GM19438 (cell line): ENCODE measurements at regions not wholly inside any gene's neighbourhood (a gene's known extent, or its start where the extent isn't known, plus 50 kb on each side); places are given as distances from the start of the nearest gene placed in this dataset.
A peak's percentile ranks its signal among the peaks of the same experiment; 100 is the strongest.
"Not testable (repeated sequence)": the region's sequence is repeated elsewhere in the genome, so short reads cannot be mapped to it uniquely, and the experiment has no call there.

Experiments
- ATAC-seq: cut with Tn5 transposase; IDR thresholded peaks from one replicate; pipeline ENCODE4 v1.9.1; 2021; ENCODE audit warnings: low read depth; ENCODE audit not compliant: unreplicated experiment

DNA sequence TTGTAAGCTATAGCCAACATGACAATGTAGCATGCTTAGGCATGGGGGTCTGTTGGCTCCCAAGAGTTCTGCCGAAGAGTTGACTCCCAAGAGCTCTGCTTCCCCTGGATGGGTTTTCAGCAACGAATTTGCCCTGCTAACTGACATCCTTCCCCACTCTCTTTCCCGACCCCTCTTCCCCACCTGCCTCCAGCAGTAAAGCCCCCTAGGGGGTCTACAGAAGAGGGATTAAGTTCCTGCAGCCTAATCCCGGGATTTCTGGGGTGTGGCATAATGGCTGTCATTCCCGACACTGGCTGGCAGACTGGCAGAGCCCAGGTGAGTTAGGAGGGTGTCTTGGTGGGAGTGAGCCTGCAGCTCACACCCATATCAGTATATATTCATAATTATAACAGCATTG, 121.0 kb upstream of the ZNF184 start:
- no peak for ATAC-seq

DNA sequence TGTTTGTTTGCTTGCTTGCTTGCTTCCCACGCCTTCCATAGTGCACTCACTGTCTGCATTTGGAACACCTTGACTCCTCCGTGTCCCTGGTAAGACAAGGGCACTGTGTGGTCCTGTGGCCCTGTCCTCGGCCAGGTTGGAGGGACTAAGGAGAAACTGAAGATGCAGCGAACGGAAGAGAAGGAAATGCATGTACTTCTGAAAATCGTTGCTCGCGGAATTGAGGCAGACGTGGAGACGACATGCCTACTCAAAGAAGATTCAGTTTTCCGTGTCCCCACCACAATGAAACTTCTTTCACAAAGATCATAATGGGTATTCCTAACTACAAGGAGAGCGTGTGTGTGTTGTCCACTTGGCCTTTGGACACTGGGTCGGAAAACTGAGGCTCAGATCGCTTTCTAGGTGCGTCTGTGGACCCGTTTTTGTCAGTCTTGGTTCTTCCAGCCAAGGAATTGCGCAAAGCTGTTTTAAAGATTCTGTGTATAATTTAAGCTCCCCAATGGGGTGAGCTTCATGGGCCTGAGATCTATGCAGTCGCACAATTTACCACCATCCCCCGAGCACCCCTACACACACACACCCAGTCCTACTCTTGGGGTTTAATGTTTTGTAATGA, 120.4 kb upstream of the ZNF184 start:
- peak; percentile 11 for ATAC-seq

DNA sequence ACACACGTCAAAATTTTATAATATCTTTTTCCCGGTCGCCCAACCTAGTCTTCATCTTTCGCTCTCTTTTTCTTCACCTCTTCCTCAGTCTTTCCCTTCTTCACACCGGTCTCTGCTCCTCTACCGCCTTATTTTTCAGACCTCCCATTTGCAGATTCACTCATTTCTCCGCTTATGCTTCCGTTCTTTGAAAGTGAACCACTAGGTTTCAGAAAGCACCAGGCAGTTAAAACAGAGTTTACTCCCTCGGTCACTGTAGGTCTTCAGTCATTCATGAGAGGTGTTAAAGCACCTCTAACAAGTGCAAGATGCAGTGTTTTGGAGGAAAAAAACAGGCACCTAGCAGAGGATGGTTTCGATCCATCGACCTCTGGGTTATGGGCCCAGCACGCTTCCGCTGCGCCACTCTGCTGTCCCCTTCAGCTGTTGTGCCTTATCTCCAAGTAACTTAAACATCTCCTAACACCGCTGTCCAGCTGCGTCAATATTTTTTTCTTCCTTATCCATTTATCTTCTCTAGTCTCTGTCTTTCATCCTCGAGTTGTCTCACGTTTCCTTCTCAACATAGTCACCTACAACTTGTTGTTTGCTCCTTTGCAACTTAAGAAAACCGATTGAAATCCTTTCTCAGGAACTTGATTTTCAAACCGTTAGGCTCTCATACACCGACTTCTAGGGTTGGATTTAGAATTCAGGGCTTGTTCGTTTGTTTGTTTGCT, 119.7 kb upstream of the ZNF184 start:
- peak; percentile 85 for ATAC-seq

DNA sequence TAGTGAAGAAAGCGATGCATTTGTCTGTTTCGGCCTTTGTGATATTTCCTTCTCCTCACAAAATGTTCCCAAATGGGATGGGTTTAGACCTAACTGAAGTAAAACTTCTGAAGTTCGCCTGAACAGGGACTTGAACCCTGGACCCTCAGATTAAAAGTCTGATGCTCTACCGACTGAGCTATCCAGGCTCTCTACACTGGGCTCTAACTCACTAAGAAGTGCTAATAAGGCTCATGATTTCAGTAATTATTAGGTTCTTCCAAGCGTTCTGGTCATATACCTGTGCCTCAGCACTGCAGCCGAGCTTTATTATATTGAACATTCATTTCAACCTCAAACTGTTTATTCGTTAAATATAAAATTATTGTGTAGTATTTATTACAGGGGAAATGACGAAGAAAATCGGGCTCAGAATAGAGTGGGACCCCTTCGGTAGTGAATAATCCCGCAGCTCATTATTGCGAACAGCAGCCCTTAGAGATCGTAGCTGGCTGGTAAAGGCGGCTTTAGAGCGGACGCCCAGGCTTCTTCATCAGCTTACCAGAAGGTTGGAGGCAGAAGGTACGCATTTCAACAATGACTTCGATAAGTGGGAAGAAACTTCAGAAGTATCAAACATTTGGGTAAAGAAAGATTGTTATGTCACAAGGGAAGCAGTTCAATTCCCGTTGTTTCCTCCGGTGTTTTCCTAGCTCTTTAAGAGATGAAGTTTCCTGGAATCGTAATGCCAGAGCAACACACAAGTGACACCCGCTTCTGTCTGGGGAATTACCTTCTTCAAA, 119.0 kb upstream of the ZNF184 start:
- ATAC-seq = no peak

DNA sequence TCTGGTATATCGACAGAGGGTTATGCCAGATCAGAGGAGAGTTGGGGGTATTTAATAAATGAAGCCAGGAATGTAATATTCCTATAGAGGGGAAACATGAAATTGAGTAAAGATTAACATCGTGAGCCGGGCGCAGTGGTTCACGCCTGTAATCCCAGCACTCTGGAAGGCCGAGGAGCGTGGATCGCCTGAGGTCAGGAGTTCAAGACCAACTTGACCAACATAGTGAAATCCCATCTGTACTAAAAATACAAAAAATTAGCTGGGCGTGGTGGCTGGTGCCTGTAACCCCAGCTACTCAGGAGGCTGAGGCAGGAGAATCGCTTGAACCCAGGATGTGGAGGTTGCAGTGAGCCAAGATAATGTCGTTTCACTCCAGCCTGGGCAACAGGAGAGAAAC, 112.4 kb upstream of the ZNF184 start:
- ATAC-seq = not testable (repeated sequence)

DNA sequence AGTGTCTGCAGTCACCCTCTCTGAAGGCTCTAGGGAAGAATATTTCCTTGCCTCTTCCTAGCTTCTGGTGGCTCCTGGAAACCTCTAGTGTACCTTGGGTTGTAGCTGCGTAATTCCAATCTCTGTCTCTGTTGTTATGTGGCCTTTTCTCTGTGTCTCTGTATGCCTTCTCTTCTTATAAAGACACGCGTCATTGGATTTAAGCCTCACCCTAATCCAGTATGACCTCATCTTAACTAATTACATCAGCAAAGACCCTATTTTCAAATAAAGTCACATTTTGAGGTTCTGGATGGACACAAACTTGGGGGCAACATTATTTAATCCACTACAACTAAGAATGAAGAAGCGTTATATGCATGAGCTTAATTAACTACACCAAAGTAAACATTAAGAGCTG, 111.4 kb upstream of the ZNF184 start:
- ATAC-seq = no peak

DNA sequence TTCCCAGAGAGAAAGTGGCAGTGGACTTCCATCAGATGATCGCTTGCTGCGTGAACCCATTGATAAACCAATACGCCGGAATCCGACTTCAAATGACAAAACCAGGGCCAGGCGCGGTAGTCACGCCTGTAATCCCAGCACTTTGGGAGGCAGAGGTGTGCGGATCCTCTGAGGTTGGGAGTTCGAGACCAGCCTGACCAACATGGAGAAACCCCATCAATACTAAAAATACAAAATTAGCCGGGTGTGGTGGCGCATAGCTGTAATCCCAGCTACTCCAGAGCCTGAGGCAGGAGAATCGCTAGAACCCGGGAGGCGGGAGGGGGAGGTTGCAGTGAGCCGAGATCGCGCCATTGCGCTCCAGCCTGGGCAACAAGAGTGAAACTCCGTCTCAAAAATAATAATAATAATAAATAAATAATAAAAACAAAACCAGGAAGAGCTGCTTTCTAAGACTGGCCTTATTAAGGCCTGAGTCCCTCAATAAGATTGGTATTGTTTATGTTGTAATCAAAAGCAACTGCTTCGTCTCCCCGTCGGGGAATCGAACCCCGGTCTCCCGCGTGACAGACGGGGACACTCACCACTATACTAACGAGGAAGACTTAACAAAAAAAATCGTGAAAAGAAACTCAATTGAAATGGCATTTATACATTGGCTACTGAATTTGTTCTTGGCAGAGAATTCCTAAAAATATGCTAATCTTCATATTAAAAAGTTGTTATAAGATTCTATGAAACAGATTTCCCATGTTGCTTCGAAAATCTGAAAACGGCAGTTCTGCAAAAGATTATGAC, 110.2 kb upstream of the ZNF184 start:
- no peak for ATAC-seq

DNA sequence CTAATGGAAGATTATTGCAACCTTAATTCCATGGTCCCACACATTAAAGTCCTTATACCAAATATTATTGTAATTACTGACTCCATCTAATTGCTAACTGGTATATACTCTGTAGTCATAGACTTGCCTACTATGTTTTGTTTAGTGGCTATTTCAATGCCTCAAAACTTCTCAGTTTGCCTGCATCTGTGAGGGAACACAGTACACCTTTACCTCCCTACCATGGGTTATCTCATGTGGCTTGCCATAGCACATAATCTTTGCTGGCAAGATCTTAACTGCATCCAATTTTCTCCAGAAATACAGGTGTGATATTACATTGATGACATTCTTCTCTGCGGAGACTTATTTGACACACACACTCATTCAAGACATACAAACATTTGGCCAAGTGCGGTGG, 107.1 kb upstream of the ZNF184 start:
- no peak for ATAC-seq

DNA sequence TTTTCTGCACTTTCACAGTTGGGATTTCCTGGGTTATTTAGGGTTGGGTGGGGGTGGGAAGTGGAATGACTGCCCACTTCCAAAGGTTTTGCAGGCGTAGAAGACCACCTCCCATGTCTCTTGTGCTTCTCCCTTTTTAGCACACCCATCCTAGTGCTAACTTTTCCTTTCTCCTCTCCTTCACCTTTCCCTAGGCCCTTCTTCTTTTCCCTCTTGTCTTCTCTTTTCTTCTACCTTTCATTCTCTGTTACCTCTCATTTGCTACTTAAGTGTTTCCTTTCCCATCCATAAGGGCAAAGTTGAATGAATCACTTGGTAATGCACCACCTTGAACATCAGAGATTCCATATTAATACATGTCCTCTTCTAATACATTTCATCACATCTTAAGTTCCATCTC, 105.0 kb upstream of the ZNF184 start:
- ATAC-seq = no peak

DNA sequence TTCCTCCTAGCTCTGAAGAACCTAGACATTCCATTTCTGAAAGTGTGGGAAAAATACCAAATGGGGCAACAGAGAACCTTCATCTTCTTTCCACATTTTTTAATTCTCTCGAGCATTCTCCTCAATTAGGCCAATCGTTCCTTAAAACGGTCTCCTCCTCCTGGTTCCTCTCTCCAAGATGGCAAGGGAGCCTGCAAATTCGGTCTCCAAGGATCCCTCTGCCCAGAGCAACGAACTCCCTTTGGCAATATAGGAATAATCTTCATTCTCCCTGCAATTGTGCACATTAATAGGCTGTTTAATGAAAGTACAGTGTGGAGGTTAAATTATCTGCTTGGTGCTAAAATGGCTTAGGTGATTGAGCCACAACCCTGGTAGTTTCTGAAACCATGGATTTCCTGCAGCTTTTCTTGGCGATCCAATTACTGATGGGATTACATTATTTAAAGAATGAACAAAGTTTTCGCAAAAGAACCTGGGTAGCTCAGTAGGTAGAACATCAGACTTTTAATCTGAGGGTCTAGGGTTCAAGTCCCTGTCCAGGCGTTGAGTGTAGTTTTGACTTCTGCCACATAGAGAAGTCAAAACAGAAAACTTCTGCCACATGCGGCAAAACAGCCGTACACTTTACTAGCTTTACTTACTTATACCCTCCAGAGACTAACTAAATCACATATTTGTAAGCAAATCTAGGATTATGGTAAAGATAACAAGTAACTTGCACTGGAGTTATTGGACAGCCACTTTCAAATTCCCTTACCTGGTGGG, 102.9 kb upstream of the ZNF184 start:
- no peak for ATAC-seq

DNA sequence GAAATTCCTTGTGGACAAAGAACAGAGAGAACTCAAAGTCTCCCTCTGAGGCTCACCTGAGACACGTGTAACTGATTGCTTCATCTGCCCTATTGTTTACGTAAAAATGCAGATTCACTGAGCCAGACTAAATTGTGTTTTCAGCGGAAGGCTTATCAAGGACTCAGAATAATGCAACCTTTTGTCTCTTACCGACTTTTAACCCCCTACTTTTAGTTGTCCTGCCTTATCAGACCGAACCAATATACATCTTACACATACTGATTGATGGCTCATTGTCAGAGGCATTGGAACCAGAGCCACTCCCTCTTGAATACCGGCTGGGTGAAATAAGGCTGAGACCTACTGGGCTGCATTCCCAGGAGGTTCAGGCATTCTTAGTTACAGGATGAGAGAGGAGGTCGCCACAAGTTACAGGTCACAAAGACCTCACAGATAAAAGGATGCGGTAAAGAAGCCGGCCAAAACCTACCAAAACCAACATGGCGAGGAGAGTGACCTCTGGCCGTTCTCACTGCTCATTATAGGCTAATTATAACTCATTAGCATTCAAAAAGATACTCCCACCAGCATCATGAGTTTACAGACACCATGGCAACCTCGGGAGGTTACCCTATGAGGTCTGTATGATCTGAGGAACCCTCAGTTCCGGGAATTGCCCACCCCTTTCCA, 95.5 kb upstream of the ZNF184 start:
- no peak for ATAC-seq

DNA sequence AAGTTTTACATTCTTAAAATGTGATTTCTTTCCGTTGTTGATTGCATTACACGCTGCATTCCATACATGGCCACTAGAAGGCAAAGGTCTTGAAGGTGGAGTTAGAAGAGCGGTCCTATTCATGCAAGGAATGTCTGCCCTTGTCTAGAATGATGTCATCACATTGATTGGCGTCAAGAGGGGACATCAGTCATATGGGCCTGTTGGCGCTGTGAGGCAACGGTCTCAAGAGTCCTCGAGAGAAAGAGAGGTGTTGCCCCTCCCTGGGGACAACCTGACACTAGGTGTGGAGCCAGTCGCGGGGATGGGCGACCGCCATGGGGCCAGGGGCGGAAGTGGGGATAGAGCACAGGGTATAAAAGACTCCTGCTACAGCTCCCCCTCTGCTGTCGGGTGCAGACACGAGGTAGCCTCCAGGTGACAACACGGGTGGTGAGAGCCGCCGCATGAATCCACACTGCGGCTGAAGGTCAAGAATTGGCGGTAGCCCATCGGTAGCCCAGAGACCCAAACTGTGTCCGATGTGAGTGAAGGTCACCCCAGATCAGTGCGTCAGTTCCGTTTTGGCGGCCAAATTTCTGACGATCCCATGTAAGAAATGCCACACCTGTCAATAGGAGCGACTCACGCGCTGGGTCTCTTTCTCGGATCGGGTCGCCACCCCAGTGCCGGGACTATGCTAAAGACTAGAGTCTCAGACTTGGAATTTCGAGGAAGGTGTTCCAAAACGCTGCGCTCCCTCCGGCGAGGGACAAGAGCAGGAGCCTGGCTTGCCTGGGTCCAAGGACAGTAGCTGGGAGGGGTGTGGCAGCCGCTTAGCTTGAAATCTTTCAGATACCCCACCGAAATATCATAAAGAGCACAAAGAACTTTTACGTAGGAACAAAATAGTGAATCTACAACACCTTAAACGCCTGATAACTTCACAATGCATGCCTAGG, 93.2 kb upstream of the ZNF184 start:
- no peak for ATAC-seq

DNA sequence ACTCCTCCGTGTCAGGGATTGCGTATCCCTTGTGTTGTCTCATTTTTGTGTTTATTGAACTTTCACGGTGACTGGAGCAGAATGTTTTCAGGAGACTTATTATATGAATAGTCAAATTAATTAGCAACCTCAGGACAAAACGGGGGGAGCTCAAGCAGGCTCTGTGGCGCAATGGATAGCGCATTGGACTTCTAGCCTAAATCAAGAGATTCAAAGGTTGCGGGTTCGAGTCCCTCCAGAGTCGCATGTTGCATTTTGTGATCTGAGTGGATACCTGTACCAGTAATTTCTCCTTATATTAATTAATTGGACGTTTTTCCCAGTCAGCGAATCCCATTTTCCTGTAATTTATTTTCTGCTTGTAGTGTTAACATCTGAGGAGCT, 89.1 kb upstream of the ZNF184 start:
- ATAC-seq = no peak

DNA sequence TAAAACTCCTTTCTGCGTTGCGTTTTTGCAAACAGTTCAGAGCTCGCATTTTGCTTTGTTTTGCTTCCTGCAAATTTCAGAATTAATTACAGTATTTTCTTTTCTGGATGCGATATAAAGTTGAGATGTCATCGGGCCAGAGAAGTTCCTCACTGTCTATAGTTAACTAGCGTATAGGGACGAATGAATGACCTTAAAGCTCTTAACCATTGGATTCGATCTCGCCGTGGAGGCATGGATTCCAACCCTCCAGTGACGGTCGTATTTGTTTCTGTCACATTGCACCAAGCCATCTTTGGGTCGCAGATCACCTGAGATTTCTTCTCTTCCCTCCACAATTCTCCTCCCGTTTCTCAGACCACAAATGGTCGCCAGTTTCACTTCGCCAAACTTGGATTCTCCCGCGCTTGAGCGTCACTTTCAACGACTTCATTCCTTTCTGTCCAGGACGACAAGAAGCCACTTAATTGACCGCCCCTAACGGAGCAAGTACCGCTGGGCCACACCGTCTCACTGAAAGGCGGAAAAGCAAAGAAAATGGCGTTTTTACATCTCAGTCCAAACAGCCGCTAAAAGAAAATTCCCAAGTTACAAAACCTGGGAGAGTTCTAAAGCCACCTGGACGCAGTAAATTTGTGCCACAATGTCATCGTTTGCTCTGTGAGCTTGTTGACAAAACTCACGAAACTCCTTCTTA, 85.3 kb upstream of the ZNF184 start:
- ATAC-seq = no peak

DNA sequence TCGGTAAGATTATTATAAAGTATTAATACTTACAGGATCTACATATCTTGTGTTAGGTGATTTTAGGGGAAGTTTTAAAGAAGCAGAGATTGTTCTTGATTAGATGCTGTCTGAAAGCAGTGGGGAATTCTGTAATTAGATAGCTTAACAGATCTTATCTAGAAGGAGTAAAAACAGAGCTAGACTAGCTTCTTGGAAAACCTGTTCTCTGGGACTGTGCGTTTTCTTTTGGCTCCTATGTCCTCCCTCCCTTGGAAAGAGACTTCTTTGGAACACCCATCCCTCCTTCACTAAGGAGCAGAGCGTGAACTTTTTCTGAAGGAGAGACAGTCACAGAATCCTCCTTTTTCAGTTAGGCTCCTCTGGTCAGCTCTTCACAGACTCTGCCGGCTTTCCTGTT, 83.5 kb upstream of the ZNF184 start:
- no peak for ATAC-seq

DNA sequence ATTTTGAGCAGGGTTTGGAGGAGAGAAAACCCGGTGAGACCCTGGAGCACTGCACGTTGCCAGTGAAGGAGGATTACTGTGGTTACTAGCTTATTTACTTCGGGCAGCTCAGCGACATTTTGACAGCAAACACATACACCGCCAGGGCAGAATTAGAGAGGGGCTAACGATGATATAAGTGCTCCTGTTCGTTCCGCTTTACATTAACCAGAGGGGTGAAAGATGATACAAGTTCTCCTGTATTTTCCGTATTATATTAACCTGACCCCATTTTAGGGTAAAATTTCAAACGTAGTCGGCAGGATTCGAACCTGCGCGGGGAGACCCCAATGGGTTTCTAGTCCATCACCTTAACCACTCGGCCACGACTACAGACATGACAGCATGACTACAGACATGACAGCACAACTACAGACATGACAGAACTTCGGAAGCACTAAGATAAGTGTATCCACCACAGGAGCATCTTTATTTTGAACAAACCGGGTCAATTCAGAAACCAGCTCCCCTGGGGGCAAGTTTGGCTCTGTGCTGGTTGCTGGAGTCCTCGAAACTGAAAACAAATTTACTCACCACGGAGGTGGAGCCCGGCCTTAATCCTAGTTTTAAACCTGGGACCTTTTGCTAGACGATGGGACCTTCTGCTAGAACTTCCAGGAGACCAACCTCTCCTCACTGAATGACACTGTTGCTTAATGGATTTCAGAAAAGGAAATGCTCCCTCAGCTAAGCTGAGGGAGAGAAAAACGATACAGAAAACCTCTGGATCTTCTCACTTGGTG, 80.4 kb upstream of the ZNF184 start:
- ATAC-seq = no peak

DNA sequence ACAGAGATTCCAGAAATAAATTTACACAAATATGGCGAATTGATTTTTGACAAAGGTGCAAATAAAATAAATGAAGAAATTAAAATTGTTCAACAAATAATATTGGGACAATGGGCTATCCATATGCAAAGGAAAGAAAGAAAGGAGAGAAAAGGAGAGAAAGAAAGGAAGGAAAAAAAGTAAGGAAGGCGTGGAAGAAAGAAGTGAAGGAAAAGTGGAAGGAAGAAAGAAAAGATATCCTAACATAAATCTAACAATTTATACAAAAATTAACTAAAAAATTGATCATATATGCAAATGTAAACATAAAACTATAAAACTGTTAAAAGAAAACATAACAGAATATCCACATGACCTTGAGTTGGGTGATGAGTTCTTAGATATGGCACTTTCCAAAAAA, 78.7 kb upstream of the ZNF184 start:
- no peak for ATAC-seq
